Naive thymus-derived CD8-positive, alpha-beta T cell (primary cell): ENCODE measurements at regions not wholly inside any gene's neighbourhood (a gene's known extent, or its start where the extent isn't known, plus 50 kb on each side); places are given as distances from the start of the nearest gene placed in this dataset.
"Not testable (repeated sequence)": the region's sequence is repeated elsewhere in the genome, so short reads cannot be mapped to it uniquely, and the experiment has no call there.

Source experiments
- ATAC-seq, 2 donors: fragments of 150-1000 bp; cut with Tn5 transposase in 1 of 2; sonication (Bioruptor Pico), chemical (Tn5 transposase) in 1 of 2; 1 replicate in 1 of 2; 2 replicates in 1 of 2; pipeline ENCODE4 v1.10.0; 2021; ENCODE audit warnings: mild to moderate bottlenecking in 2 of 2, moderate library complexity in 2 of 2
- POLR2A ChIA-PET: fragments of 350-600 bp; sonication (Branson Sonifier 250); formaldehyde crosslinking; loops from one replicate; lab custom pipeline; 2021; ENCODE audit warnings: antibody characterized with exemption; lab: Charles Lee
- DNase-seq, 10 donors: peaks; one replicate each; pipeline versions ENCODE4 v3.0.0 to v3.0.0-alpha.2; 2020 to 2022
- H3K27ac Mint-ChIP-seq, 10 donors: one replicate each; pipeline ENCODE4 v1.8.0; 2020 to 2022; ENCODE audit warnings: mild to moderate bottlenecking in 10 of 10, mixed read lengths in 10 of 10, moderate library complexity in 4 of 10, inconsistent platforms in 1 of 10
- H3K27me3 Mint-ChIP-seq, 5 donors: one replicate each; pipeline ENCODE4 v1.8.0; 2021 to 2022; ENCODE audit warnings: mixed read lengths in 5 of 5
- H3K36me3 Mint-ChIP-seq, 3 donors: one replicate each; pipeline ENCODE4 v1.8.0; 2020 to 2022; ENCODE audit warnings: mixed read lengths in 3 of 3, mild to moderate bottlenecking in 2 of 3, inconsistent platforms in 1 of 3
- H3K4me1 Mint-ChIP-seq, 4 donors: one replicate each; pipeline ENCODE4 v1.8.0; 2021 to 2022; ENCODE audit warnings: mixed read lengths in 4 of 4
- H3K4me3 Mint-ChIP-seq, 10 donors: one replicate each; pipeline ENCODE4 v1.8.0; 2020 to 2022; ENCODE audit warnings: mild to moderate bottlenecking in 10 of 10, mixed read lengths in 10 of 10, moderate library complexity in 6 of 10, inconsistent platforms in 1 of 10
- H3K9me3 Mint-ChIP-seq, 9 donors: one replicate each; pipeline ENCODE4 v1.8.0; 2020 to 2022; ENCODE audit warnings: mixed read lengths in 9 of 9, mild to moderate bottlenecking in 3 of 9, inconsistent platforms in 1 of 9, moderate library complexity in 1 of 9

DNA sequence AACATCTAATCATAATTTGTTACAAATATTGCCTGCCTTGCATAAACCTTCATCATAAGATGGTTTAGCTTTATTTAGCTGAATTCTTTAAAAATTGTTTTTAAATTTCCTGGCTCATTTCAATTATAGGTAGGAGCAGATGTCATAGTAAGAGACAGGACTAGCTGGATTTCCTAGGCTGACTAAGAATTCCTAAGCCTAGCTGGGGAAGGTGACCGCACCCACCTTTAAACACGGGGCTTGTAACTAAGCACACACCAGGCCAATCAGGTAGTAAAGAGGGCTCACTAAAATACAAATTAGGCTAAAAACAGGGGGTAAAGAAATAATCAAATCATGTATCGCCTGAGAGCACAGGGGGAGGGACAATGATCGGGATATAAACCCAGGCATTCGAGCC, 96.6 kb upstream of the PRDM9 start:
- H3K36me3 Mint-ChIP-seq, DNase-seq, ATAC-seq, H3K27ac Mint-ChIP-seq, POLR2A ChIA-PET, H3K4me1 Mint-ChIP-seq, H3K27me3 Mint-ChIP-seq, H3K4me3 Mint-ChIP-seq: not testable (repeated sequence)
- H3K9me3 Mint-ChIP-seq = peaks cover 3 to 33% (median 8%) of the 10 kb centered on the region in 9 donors

DNA sequence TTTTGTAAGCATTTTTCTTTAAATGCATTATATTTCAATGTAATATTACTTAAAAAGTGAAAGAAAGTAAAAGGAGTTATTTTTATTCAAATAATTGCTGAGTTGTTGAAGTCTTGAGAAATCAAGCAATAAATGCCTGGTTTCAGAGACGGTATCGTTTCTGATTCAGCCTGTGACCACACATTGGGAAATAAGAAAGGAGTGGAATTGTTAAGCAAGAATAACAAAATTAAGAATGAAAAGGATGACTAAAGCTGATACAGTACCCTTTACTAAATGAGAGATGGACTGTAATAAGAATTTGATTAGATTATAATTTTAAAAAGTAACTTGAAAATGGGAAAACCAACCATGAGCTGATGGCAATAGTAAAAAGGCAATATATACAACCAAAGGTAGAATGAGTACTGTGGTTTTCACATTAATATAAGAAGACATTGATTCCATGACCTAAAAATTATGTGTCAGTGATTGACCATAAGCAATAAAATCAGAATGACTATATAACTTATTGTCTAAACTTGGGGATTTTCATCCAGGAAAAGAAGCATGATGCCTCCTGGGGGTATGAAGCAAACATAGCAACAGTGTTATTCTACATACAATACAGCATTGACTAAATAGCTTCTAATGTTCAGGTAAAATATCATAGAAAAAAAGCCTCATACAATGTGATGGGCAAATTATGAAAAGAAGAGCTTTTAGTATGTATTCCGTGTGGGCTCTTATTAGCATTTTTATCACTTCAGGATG, 101.9 kb upstream of the PRDM9 start:
- no peak overlapping the region for H3K4me3 Mint-ChIP-seq

GRCh38 chr5:23402585-23402984, 104.8 kb upstream of the PRDM9 start:
- Mint-ChIP-seq H3K9me3 (peaks cover 5 to 31% (median 9%) of the 10 kb centered on the region in 9 donors), H3K4me1 (no peaks in the 10 kb centered on the region), H3K27me3 (no peaks in the 10 kb centered on the region), H3K27ac (no peak overlapping the region), H3K36me3 (no peaks in the 10 kb centered on the region), H3K4me3 (no peak overlapping the region)
- POLR2A ChIA-PET = no interaction called here
- DNase-seq (no peak), ATAC-seq (no peak)

More for the DNA sequence above, 101.9 kb upstream of the PRDM9 start:
- DNase-seq = no peak
- Mint-ChIP-seq H3K36me3 (no peaks in the 10 kb centered on the region), H3K4me1 (no peaks in the 10 kb centered on the region), H3K27me3 (no peaks in the 10 kb centered on the region), H3K9me3 (peaks cover 4 to 31% (median 9%) of the 10 kb centered on the region in 9 donors), H3K27ac (no peak overlapping the region)
- POLR2A ChIA-PET = no interaction called here
- no peak for ATAC-seq

DNA sequence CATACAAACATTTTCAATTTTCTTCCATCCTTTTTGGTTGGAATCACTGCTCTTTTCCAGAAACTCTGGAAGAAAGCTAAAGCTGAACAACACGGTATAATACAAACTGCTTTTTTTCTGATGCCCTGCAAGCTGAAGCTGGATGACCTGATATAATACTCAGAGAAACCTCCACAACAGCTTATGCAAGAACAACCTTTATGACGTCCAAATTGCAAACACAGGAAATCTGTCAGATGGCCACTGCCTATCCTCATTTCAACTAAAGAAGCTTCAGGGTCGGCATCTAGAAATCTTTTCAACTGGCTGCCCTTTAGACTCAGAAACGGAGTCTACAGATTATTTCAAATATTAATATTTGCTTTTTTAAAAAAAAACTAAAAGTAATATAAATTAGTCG, 106.5 kb upstream of the PRDM9 start:
- Mint-ChIP-seq H3K4me1 (no peaks in the 10 kb centered on the region), H3K27ac (no peak overlapping the region), H3K27me3 (no peaks in the 10 kb centered on the region), H3K4me3 (no peak overlapping the region), H3K36me3 (peaks cover 0 to 5% (median 0%) of the 10 kb centered on the region in 3 donors), H3K9me3 (peaks cover 5 to 31% (median 10%) of the 10 kb centered on the region in 9 donors)
- DNase-seq (no peak), ATAC-seq (no peak)
- POLR2A ChIA-PET = no interaction called here

DNA sequence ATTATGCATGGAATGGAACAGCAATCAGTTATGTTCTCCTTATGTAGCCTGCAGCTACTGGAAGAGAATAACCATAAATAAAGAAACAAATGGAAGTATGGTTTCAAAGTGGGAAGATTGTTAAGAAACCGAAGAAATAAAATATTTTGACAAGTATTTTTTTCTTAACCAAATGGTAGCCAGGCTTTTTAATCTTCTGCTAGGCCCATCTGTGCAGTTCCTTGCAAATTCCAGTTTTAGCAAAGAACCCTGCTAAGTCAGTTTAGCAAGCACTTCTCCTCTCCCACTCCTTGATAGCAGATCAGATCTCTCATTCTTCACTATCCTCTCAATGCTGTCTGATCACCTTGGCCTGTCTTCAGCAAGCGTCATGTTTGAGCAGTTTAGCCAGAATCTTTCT, 111.1 kb upstream of the PRDM9 start:
- H3K4me3 Mint-ChIP-seq = no peak overlapping the region
- no peak overlapping the region for H3K27ac Mint-ChIP-seq
- no peaks in the 10 kb centered on the region for H3K27me3 Mint-ChIP-seq
- POLR2A ChIA-PET = no interaction called here
- ATAC-seq (no peak), DNase-seq (no peak)
- H3K9me3 Mint-ChIP-seq = peaks cover 0 to 21% (median 9%) of the 10 kb centered on the region in 9 donors
- H3K36me3 Mint-ChIP-seq = peaks cover 0 to 5% (median 0%) of the 10 kb centered on the region in 3 donors
- no peaks in the 10 kb centered on the region for H3K4me1 Mint-ChIP-seq

DNA sequence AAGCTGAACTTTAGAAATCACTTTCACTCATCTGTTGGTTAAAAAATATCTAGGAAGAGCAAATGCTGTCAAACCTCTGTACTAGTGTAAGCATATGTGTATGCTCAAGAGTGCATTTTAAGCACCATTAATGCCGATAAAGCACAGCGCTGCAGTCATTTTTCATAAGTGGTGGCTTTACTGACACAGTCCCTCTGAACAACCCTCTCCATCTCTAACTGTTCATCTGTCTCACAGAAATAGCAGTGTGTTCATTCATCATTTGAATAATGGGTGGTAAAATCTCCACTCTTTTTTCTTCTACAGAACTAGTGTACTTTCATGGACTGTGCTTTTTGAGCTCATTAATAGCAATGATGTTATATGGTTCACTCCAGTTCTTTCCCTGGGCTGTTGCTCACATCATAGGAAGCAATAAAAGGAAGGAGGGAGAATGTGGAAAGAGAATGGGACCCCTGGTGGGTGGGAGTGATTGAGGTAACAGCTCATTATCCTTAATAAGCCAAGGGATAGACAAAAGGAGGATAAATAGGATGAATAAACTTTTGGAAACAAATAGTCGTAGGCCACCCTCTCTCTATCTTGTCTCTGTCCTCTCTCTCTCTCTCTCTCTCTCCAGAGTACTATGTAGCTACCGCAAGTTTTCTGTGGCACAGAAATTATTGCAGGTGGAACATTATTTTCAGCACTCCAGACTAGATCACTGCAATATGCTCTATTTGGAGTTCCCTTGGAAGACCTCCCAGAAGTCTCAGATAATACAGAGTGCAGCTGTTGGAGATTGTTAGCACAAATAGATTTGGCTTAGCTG, 117.9 kb upstream of the PRDM9 start:
- no peak overlapping the region for H3K27ac Mint-ChIP-seq
- no peak for DNase-seq
- no peak overlapping the region for H3K4me3 Mint-ChIP-seq
- POLR2A ChIA-PET = no interaction called here
- no peaks in the 10 kb centered on the region for H3K36me3 Mint-ChIP-seq
- ATAC-seq = no peak
- peaks cover 5 to 30% (median 11%) of the 10 kb centered on the region in 9 donors for H3K9me3 Mint-ChIP-seq
- no peaks in the 10 kb centered on the region for H3K4me1 Mint-ChIP-seq
- H3K27me3 Mint-ChIP-seq = no peaks in the 10 kb centered on the region

- DNase-seq = no peak
- no peaks in the 10 kb centered on the region for H3K36me3 Mint-ChIP-seq
- no peak for ATAC-seq
- no peak overlapping the region for H3K4me3 Mint-ChIP-seq
- POLR2A ChIA-PET = no interaction called here
- H3K9me3 Mint-ChIP-seq = peaks cover 4 to 56% (median 28%) of the 10 kb centered on the region in 9 donors
- H3K4me1 Mint-ChIP-seq = no peaks in the 10 kb centered on the region
- H3K27ac Mint-ChIP-seq = no peak overlapping the region
- no peaks in the 10 kb centered on the region for H3K27me3 Mint-ChIP-seq
Measured at GRCh38 chr5:23385036-23385435, 122.4 kb upstream of the PRDM9 start.

DNA sequence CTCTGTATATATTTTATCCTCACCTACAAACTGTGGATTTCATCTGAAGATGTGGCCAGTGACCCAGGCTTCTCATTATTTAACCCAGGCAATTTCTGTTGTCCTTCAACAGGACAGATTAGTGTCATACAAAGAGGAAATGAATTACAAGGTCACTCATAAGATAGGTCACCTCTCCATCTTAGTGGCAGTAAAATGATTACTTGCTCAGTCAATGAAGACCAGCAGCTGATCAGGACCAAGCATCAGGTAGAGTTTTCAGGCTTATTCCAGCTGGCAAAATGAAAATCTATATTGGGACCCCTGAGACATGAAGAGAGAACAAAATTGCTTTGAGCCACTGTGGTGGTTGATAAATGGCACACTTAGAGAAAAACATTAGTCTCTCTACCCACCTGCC, 135.2 kb upstream of the PRDM9 start:
- Mint-ChIP-seq H3K27me3 (no peaks in the 10 kb centered on the region), H3K9me3 (peaks cover 6 to 25% (median 15%) of the 10 kb centered on the region in 9 donors), H3K27ac (no peak overlapping the region), H3K4me1 (no peaks in the 10 kb centered on the region), H3K36me3 (no peaks in the 10 kb centered on the region), H3K4me3 (no peak overlapping the region)
- no peak for DNase-seq
- POLR2A ChIA-PET = no interaction called here
- ATAC-seq = no peak

GRCh38 chr5:23368393-23368792, 139.0 kb upstream of the PRDM9 start:
- POLR2A ChIA-PET = no interaction called here
- no peaks in the 10 kb centered on the region for H3K27me3 Mint-ChIP-seq
- ATAC-seq (no peak), DNase-seq (no peak)
- H3K4me3 Mint-ChIP-seq = no peak overlapping the region
- H3K36me3 Mint-ChIP-seq = no peaks in the 10 kb centered on the region
- peaks cover 0 to 19% (median 12%) of the 10 kb centered on the region in 9 donors for H3K9me3 Mint-ChIP-seq
- H3K4me1 Mint-ChIP-seq = no peaks in the 10 kb centered on the region
- H3K27ac Mint-ChIP-seq = no peak overlapping the region

DNA sequence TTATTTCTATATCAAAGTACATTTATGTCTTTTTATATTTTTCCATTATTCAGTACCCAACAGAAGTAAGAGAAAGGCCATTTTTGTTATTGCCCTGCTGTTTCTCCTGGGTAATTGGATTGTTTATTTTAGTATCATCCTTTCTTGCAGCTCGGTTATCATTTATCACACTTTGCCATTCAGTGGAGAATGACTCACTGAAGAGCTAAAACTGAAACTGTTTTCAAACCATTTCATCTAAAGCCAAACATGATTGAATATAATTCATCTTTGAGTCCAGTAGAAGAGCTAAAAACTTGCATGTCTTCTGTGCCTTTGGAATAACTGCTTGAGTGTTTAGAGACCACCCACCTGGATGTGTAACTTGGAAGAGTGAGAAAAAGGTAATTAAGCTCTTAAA, 139.5 kb upstream of the PRDM9 start:
- Mint-ChIP-seq H3K4me1 (no peaks in the 10 kb centered on the region), H3K4me3 (no peak overlapping the region), H3K27me3 (no peaks in the 10 kb centered on the region), H3K27ac (no peak overlapping the region), H3K36me3 (no peaks in the 10 kb centered on the region), H3K9me3 (peaks cover 0 to 19% (median 12%) of the 10 kb centered on the region in 9 donors)
- ATAC-seq = no peak
- POLR2A ChIA-PET = no interaction called here
- no peak for DNase-seq

DNA sequence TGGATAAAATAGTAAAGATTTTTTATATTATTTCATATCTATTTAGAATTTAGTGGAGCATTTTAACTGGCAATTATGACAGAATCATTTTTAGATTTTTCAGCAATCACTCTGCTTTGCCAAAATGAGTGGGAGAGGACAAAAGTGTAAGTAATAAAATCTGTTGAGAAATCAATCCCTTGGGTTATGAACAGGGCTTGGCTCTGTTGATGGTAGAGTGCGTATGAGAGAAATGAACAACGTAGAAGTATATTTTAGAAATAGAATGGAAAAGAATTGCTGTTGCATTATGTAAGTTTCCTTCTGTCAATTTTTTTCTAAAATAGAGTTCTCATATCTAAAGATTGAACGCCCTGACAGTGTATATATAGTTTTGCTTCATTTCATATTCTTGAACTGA, 154.1 kb upstream of the PRDM9 start:
- Mint-ChIP-seq H3K27ac (no peak overlapping the region), H3K4me3 (no peak overlapping the region), H3K27me3 (no peaks in the 10 kb centered on the region), H3K9me3 (peaks cover 0 to 11% (median 3%) of the 10 kb centered on the region in 9 donors), H3K36me3 (no peaks in the 10 kb centered on the region), H3K4me1 (no peaks in the 10 kb centered on the region)
- no peak for ATAC-seq
- no peak for DNase-seq
- POLR2A ChIA-PET = no interaction called here

DNA sequence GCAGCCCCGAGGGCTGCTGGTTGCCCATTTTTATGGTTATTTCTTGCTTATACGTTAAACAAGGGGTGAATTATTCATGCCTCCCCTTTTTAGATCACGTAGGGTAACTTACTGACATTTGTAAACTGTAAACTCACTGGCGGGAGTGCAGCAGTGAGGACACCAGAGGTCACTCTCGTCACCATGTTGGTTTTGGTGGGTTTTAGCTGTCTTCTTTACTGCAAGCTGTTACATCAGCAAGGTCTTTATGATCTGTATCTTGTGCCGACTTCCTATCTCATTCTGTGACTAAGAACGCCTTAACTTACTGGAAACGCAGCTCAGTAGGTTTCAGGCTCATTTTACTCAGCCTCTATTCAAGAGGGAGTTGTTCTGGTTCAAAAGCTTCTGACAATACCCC, 155.0 kb upstream of the PRDM9 start:
- Mint-ChIP-seq H3K9me3 (peaks cover 0 to 11% (median 4%) of the 10 kb centered on the region in 9 donors), H3K27me3 (no peaks in the 10 kb centered on the region), H3K4me3 (no peak overlapping the region), H3K36me3 (no peaks in the 10 kb centered on the region), H3K27ac (no peak overlapping the region), H3K4me1 (no peaks in the 10 kb centered on the region)
- ATAC-seq (no peak), DNase-seq (no peak)
- POLR2A ChIA-PET = no interaction called here

DNA sequence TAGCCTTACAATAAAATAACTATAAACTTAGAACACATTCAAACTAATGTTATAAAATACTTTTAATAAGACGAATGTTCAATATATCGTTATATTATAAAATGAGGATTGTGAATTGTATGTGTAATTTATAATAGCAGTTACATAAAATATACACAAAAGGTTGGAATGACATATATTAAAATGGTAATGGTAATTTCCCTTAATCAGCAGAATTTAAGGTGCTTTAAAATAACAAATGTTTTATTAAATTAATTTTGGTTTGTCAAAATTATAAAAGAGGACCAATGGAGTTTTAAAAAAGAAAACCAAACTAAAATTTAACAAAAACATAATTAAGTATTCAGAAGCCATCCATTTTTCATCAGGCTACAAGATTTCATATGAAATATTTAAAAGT, 164.3 kb upstream of the PRDM9 start:
- Mint-ChIP-seq H3K27me3 (no peaks in the 10 kb centered on the region), H3K9me3 (peaks cover 0 to 22% (median 6%) of the 10 kb centered on the region in 9 donors), H3K4me3 (no peak overlapping the region), H3K36me3 (no peaks in the 10 kb centered on the region), H3K4me1 (no peaks in the 10 kb centered on the region), H3K27ac (no peak overlapping the region)
- ATAC-seq = no peak
- POLR2A ChIA-PET = no interaction called here
- no peak for DNase-seq
